Neural progenitor cell (in vitro differentiated cells): ENCODE measurements at regions not wholly inside any gene's neighbourhood (a gene's known extent, or its start where the extent isn't known, plus 50 kb on each side); places are given as distances from the start of the nearest gene placed in this dataset.

Experiments used
- EZH2 ChIP-seq: fragments of 200-600 bp; sonication (generic); IDR thresholded peaks from 2 replicates; pipeline ENCODE4 v1.6.1; 2017; ENCODE audit warnings: antibody characterized with exemption, mild to moderate bottlenecking, moderate library complexity
- EZH2phosphoT487 ChIP-seq: fragments of 200-600 bp; sonication (generic); IDR thresholded peaks from 2 replicates; pipeline ENCODE4 v1.6.1; 2017; ENCODE audit warnings: antibody characterized with exemption
- TF ChIP-seq, protein P1 (sequence below): fragments of 200-600 bp; sonication (generic); IDR thresholded peaks from 2 replicates; pipeline ENCODE4 v1.5.1; 2017; ENCODE audit warnings: antibody characterized with exemption, mild to moderate bottlenecking

DNA sequence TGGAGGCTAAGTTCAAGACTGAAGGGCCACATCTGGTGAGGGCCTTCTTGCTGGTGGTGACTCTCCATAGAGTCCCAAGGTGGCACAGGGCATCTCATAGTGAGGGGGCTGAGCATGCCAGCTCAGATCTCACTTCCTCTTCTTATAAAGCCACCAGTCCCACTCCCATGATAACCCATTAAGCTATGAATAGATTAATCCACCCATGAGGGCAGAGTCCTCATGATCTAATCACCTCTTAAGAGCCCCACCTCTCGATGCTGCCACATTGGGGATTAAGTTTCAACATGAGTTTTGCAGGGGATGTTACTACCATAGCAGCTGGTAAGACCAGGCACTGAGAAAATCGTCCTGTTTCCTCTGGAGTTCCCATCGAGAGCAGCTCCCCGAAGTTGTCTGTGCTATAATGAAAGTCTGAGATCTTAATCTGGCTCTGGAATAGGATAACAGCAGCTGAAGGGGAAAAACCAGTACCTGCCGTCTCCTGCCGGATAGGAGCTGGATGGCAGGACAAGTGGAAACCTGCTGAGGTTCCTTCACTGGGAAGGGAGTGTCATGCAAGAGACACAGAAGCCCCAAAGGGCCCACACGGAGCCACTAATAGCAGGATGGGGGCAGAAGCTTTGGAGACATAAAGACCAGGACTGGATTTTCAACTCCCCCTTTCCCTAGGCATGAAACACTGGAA, 79.5 kb upstream of the EPHB3 start:
- TF ChIP-seq, protein P1, sequence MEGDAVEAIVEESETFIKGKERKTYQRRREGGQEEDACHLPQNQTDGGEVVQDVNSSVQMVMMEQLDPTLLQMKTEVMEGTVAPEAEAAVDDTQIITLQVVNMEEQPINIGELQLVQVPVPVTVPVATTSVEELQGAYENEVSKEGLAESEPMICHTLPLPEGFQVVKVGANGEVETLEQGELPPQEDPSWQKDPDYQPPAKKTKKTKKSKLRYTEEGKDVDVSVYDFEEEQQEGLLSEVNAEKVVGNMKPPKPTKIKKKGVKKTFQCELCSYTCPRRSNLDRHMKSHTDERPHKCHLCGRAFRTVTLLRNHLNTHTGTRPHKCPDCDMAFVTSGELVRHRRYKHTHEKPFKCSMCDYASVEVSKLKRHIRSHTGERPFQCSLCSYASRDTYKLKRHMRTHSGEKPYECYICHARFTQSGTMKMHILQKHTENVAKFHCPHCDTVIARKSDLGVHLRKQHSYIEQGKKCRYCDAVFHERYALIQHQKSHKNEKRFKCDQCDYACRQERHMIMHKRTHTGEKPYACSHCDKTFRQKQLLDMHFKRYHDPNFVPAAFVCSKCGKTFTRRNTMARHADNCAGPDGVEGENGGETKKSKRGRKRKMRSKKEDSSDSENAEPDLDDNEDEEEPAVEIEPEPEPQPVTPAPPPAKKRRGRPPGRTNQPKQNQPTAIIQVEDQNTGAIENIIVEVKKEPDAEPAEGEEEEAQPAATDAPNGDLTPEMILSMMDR = no peak
- TF ChIP-seq EZH2 (no peak), EZH2phosphoT487 (no peak)
